ENCODE measurements at regions not wholly inside any gene's neighbourhood (a gene's known extent, or its start where the extent isn't known, plus 50 kb on each side); places are given as distances from the start of the nearest gene placed in this dataset.

DNA sequence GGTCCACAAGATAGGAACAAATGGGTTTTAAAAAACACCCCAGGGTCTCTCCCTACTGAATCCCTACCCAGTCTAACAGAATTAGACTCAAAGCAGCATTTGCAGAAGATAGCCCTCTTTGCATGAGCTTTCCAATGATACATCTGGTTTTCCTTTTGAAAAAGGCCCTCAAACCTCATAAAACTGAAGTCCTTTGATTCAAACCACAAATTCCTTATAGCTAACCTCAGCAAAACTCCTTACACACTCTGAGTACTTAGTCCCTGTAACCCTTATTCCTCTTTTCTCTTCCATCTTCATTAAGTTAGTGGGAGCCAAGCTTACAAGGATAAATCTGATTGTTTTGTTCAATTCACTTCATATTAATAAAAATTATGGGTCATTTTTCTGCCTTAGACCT, 90.5 kb upstream of the TNC start:
- peak; percentile 49 for DNase-seq (ENCODE audit: low read depth)
- no peak overlapping the region for H3K4me3 ChIP-seq (ENCODE audit: low read depth, low read length)

DNA sequence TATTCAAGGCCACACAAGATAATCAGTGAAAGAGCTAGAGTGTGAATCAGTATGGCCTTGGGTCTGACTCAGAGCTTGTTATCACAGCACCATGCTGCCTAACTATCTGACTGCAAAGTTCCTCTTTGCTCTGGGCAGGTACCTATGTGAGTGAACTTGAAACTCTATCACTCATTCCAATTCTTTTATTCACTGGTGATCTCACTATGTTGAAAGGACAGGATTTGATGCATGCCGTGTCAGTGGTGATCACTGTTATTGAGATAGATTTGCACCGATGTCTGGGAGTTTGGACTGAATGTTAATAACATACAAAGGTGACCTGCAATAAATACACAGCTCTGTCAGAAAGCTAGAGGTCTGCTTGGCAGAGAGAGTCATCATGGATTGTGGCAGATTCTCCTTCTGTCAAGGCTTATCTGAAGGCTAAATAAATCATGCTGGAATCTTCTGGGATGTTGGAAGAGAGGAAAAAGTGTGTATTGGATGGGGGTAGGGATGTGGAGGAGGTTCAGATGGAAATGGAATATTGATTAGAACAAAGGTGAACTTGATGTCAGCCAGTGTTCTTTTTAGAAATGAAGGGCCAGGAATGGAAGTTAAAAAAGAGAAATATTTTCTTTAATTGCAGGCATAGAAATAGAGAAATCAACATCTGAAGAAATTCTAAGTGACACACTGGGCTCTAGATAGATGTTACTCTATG, 91.8 kb upstream of the TNC start:
- DNase-seq (ENCODE audit: low read depth) = no peak
- H3K4me3 ChIP-seq (ENCODE audit: low read depth, low read length) = no peak overlapping the region

DNA sequence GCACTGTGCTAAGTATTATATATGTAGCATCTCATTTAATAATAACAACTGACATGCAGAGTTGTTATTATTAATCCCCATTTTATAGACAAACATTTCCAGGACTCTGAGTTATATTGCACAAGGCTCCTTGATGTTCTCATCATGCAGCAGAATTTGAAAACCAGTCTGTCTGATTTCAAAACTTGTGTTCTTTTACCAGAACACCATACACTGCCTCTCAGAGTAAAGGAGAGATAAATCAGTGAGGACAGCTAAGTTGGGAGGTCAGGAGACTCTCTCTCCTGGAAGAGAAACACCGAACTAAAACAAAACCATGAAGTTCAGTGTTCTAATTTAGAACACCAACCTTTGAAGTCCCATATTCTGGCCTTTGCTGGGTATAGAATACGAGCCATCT, 92.7 kb upstream of the TNC start:
- H3K4me3 ChIP-seq (ENCODE audit: low read depth, low read length) = no peak overlapping the region
- no peak for DNase-seq (ENCODE audit: low read depth)

DNA sequence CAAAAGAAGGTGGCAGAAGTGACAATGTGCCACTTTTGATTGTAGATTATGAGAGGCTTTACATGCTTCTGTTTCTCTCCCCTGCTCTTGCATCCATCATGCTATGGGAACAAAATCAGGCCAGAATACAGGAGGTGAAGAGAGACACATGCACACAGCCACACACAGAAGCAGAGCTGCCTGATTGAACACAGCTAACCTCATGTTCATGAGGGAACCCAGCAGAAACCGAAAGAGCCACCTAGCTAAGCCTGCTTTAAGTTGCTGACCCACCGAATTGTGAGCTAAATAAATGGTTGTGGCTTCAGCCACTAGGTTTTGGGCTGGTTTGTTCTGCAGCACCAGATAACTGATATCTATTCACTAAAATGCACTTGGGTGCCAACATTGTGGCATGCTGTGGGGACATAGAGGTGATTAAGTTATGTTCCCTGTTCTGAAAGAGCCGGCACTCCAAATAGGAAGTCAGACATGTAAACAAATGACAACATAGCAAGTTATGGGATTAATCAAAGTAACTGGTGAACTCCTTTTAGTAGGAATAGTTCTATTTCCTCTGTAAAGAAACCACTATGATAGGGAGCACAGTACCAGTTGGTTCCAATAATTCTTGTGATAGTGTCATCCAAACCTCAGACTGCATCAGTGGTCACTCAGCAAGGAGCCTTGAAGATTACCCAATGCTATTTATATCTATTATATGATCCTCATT, 93.6 kb upstream of the TNC start:
- H3K4me3 ChIP-seq (ENCODE audit: low read depth, low read length) = no peak overlapping the region
- peak; percentile 41 for DNase-seq (ENCODE audit: low read depth)

DNA sequence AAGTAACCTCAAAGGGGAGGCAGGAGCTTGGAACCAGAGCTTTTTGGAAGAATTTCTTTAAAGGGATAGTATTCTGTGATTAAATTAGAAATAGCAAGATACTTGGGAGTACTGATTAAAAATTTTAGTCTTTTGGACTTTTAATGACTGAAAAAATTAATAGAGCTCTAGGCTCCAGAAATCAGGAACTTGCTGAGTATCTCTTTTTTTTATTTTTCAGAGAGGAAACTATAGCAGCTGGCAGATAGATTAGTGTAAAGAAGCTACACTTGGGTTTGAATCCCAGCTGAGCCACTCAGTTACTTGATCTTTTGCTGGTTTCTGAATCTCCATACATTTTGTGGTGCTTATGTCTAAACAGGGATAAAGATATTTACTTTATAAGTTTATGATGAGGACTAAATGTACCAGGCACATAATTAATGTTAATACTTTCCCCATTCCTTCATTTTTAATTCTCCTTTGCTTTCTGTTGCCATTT, 94.2 kb upstream of the TNC start:
- no peak overlapping the region for H3K4me3 ChIP-seq (ENCODE audit: low read depth, low read length)
- no peak for DNase-seq (ENCODE audit: low read depth)

DNA sequence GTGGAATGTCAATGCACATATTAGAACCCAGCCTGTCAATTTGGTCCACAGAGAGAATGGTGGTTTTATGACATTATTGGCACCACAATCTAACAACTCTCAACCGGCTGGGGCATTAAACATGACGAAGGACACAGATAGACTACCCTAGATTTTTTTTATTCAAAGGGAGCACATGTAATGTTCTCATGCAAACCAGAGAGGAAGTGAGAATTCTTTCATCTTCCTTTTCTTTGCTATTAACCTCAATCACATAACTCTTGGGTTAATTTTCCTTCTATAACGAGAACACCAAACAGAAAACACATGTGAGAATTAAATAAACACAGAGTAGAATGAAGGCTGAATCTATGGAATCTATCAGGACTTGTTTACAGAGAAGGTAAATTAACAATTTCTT, 94.9 kb upstream of the TNC start:
- DNase-seq (ENCODE audit: low read depth) = no peak
- H3K4me3 ChIP-seq (ENCODE audit: low read depth, low read length) = no peak overlapping the region

DNA sequence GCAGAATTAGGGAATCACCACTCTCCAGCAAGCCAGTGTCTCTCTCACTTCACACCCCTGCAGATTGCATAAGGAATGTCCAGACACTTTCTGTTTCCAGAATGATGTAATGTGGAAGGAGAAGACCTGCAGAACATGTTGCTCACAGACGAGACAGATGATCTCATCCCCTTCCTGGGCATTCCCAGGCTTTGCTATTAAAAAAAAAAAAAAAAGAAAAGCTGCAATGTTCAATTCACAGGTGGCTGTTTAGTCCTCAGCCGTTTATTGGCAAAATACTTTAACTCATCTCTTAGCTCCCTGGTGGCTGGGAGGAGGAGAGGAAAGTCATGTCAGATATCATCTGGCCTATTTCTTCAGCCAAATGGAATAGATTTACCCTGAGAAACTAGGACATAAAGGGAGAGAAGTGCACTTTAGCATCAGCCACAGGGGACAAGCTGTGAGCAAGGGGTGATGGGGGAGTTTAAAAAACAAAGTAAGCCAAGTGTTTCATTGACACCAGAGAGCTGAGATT, 95.9 kb upstream of the TNC start:
- peak; percentile 84 for DNase-seq (ENCODE audit: low read depth)

DNA sequence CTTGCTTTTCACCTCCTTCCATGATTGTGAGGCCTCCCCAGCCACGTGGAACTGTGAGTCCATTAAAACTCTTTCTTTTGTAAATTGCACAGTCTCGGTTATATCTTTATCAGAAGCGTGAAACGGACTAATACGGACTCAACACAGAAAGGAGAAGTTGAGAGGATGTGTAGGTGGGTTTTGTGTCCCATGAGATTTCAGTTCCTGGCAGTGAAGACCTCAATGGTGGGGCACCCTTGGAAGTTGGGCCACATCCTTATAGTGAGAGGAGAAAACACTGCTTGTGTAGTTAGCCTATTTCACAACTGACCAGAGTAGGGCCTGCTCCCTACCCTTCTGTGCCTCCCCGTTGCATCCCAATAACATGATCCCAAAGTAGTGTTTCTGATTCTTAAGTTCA, 98.9 kb upstream of the TNC start:
- no peak for DNase-seq (ENCODE audit: low read depth)
- no peak overlapping the region for H3K4me3 ChIP-seq (ENCODE audit: low read depth, low read length)

More for the DNA sequence above, 95.9 kb upstream of the TNC start:
- no peak overlapping the region for H3K4me3 ChIP-seq (ENCODE audit: low read depth, low read length)

DNA sequence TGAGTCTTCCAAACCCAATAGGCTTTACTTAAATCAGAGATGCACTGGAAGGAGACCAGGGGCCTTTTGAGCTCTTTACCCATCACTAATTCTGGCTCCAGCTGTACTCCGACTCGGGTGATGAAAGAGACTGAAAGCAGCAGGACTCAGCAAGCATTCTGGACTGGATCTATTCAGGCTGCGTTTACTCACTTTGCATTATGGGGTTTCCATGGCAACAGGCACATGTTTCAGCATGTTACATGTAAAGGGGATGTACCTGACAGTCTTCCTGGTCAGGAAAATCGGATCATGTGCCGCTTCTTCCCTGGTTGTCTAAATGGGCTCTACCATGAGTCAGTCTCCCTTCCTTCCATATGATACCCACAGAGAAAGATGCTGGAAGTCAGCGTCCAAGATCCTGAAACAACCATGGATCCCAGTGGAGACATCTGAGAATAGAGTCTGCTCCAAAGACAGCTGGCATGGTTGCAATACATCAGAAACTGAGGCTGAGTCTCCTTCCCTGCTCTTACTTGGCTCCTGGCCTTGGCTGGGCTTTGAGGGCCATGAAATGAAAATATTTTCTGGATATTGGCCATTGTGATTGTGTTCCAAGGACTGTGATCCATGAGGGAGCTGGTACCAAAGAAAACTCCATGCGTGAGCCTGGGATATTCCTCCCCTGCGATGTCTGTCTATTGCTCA, 102.5 kb upstream of the TNC start:
- DNase-seq (ENCODE audit: low read depth) = peak; percentile 43

DNA sequence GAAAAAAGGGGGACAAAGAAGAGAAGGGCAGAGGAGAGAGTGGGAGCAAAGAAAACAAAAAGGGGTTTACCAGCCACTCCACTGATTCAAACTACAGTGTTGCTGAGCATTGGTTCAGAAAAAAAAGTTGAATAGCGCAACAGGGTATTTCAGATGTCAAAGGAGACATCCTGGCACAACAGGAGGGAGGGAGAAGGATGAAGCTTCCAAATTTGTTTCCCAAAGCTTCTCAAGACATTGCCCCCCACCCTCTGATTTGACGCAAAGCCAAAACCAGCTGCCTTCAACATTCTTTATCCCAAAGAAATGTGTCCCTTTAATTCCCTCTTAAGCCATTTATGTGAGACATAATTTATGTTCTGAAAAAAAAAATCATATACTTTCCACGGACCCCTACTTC, 105.5 kb upstream of the TNC start:
- H3K4me3 ChIP-seq (ENCODE audit: low read depth, low read length) = no peak overlapping the region
- no peak for DNase-seq (ENCODE audit: low read depth)

More for the DNA sequence above, 102.5 kb upstream of the TNC start:
- no peak overlapping the region for H3K4me3 ChIP-seq (ENCODE audit: low read depth, low read length)

DNA sequence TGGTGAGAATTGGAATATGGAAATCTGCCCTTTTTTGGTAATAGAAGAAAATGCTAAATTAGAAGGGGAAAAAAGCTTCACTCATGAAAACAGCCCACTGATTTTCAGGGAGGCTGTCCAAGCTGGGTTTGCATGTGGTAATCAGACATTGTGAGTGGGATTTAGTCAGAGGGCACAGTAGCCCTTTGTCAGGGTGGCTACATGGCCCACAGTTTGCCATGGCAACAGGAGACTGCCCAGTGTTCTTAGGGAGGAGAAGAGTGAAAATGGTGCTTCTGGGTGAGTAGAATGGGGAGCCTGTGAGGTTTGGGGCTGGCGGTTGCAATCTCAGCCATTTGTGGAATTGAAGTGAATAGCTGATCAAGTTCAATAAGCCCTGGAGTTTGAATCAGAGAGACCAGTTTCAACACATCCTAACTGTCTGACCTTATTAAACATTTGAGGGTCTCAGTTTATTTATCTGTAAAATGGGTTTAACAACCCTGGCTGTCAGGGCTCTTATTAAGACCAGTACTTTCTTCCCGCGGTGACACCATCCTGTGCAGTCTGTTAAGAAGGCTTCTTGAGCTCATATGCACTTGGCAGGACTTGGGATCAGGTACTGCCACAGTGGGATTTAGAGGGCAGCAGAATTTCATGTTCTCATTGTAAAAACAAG, 107.6 kb upstream of the TNC start:
- no peak for DNase-seq (ENCODE audit: low read depth)
- no peak overlapping the region for H3K4me3 ChIP-seq (ENCODE audit: low read depth, low read length)

DNA sequence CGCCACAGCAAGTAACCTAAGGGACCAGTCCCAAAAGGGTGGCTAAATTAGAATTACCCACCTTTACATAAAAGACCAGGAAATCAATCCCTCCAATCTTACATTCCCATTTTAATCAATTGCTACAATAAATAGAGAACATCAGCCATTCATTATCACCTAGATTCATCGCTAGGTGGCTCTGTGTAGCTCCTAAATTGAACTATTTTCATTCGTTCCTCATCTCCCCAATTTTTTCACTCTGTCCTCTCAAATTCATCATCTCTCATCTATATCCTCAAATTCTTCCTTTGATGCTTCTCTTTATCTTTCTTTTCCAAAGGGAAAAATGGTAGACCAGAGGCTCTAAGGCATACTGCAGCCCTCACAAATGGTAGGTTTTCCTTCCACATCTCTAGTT, 108.2 kb upstream of the TNC start:
- no peak overlapping the region for H3K4me3 ChIP-seq (ENCODE audit: low read depth, low read length)
- no peak for DNase-seq (ENCODE audit: low read depth)

DNA sequence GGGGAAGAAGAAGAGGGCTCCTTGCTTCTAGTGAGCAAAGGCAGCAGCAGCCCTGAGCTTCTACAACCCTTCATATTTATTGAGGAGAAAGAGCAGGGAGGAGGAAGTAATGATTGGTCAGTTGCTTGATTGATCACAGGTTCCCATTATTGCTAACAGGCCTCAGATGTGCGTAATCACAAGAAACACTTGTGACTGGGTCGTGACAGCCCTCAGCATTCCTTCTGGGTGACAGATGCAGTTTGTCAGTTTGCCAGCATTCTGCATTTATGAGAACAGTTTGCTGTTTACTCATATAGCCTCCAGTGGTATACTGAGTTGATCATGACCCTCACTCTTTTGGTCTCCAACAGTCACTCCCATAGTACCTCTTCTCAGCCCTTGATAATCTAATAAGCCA, 111.5 kb upstream of the TNC start:
- no peak overlapping the region for H3K4me3 ChIP-seq (ENCODE audit: low read depth, low read length)
- no peak for DNase-seq (ENCODE audit: low read depth)

DNA sequence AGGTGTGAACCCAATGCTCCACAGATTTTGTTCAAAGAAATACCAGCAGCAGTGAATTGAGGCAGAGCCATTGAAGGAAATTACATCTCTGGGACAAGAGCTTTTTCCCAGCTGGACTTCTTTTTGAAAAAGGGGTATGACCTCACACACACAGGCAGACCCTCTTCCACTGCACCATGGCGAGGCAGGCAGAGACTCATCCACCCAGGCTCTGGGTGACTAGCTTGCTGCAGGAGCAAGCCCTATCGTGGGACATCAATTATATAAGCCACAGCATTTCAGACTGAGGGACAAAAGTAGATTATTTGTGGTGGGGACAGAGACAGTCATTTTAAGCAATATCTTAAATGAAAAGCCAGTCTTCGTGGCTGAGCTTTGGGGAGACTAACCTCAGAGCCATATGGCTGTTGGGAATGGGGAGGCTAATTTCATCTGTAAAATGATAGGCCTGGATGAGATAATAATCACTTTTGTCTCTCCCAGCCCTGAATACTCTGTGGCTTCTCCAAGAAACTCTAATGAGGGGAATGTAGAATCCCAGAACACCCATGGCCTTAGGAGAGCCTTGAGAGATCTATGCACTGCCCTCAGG, 113.1 kb upstream of the TNC start:
- H3K4me3 ChIP-seq (ENCODE audit: low read depth, low read length) = no peak overlapping the region
- DNase-seq (ENCODE audit: low read depth) = no peak

DNA sequence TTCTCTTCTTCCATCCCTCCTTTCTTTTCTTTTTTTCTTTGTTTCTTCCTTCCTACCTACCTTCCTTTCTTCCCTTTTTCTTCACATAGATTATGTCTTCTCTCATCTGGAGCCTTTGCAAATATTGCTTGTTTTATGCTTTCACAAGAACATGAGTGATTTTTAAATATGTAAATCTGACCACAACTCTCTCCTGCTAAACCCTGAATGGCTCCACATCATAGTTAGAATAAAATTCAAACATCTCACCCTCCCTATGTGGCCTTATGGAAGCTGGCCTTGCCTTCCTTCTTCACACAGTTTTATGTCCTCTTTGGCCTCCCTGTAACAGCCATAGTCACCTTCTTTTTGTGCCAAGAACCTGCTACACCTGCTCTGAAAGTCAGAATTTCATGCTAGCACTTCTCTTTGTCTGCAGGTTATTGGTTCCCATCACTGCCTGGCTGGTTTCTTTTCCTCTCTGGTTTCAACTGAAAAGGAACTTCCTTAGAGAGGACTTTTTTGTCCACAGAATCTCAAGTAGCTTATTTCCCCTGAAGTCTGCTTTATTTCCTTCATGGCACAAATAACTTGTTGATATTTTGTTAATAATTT, 114.3 kb upstream of the TNC start:
- no peak overlapping the region for H3K4me3 ChIP-seq (ENCODE audit: low read depth, low read length)
- no peak for DNase-seq (ENCODE audit: low read depth)

DNA sequence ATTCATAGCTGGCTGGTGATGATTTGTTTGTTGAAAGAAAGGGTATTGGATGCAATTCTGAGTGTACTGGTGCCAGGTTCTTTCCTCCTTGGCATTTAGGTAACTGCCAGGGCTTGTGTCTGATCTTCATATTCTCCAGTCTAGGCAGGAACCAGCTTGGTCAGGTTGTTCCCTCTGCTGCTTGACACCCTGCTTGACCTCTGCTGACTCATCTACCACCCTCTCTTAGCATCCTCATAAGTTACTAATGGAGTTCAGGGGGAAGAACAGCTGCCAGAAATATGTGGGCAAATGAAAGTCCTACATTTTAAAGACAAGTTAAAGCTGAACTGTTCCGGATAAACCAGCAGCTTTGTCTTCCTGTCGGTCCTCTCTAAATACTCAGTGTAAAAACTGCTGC, 116.1 kb upstream of the TNC start:
- H3K4me3 ChIP-seq (ENCODE audit: low read depth, low read length) = no peak overlapping the region
- peak; percentile 84 for DNase-seq (ENCODE audit: low read depth)

DNA sequence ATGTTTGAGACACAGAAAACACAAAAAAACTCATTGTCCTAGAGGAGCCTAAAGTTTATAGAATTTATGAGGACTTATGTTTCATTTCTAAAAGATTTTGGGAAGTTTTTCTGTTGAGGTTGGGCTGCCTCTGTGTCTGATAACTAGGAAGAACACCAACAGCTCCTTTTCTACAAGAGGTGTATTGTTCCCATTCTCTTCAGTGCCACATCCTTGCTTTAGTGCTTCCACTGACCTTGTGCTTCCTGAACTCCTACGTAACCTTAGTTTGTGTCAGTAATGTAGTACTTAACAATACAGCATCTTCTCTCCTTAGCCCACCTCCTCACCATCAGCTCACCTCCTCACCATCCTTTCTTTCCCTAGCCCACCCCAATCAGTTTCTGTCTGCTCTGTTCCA, 117.3 kb upstream of the TNC start:
- no peak for DNase-seq (ENCODE audit: low read depth)
- no peak overlapping the region for H3K4me3 ChIP-seq (ENCODE audit: low read depth, low read length)

DNA sequence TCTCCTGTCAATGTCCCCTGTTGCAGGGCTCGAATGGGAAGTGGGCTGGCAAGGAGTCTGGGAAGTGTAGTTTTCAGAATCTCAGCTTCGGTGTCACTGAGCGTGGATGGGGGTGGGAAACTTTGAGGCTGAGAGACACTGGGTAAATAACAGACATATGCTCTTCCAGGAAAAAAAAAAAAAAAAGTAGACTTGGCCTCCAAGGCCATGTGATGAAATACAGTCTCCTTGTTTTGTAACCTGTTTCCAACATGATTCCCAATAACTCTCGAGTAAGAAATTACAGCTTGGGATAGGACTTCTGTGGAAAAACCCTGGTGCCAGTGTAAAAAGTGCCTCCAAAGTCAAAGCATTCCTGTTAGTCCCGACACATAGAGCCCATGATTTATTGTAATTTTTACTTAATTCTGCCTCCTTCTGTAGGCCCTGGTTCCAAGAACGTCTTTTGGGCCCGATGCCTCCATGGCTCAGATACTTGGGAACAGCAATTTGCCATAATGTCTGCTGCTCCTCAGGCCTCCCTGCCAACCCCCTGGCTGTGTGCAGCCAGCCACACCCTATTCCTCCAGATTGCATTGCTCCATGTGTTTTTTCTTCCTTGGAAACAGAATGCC, 119.5 kb upstream of the TNC start:
- no peak overlapping the region for H3K4me3 ChIP-seq (ENCODE audit: low read depth, low read length)
- no peak for DNase-seq (ENCODE audit: low read depth)

DNA sequence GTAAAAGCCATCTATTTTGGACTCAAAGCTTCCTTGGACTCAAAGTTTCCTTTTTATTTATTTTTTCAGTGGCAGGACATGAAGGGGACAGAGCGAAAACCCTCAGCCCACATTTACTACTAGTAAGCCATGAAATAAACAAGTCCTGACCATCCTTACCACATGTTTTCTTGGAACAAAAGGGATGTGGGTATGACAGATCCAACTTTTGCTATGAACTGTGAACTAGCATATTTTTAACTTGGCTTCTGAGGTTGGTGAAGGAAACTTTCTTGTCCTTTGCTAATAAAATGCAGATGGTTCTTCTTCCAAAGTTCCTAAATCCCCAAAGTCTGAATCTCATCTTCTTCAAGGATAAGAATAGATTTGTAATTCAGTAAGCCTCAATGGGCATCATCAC, 122.7 kb upstream of the TNC start:
- DNase-seq (ENCODE audit: low read depth) = no peak
- no peak overlapping the region for H3K4me3 ChIP-seq (ENCODE audit: low read depth, low read length)

Data from skeletal muscle cell (primary cell).